K562 (cell line): ENCODE measurements at regions not wholly inside any gene's neighbourhood (a gene's known extent, or its start where the extent isn't known, plus 50 kb on each side); places are given as distances from the start of the nearest gene placed in this dataset.

Experiments
- CBX5 ChIP-seq: IDR thresholded peaks from 2 replicates; pipeline ENCODE4 v1.6.1; 2014; ENCODE audit warnings: low read depth, borderline replicate concordance
- CEBPZ ChIP-seq: fragments of 150-350 bp; IDR thresholded peaks from 2 replicates; pipeline ENCODE4 v1.6.1; 2014; ENCODE audit warnings: low read depth, mild to moderate bottlenecking, low read length, borderline replicate concordance
- CHAMP1 ChIP-seq: fragments of 450-650 bp; IDR thresholded peaks from 2 replicates; pipeline ENCODE4 v1.6.1; 2016; ENCODE audit warnings: mild to moderate bottlenecking
- MECOM ChIP-seq: fragments of 250-450 bp; sonication (Bioruptor Pico); IDR thresholded peaks from 2 replicates; pipeline ENCODE4 v1.8.0; 2022; ENCODE audit warnings: inconsistent platforms
- POLR2AphosphoS2 ChIP-seq: IDR thresholded peaks from 2 replicates; pipeline ENCODE4 v1.6.1; 2012; ENCODE audit warnings: low read length, improper control_type of control experiment
- SNIP1 ChIP-seq: fragments of 450-650 bp; IDR thresholded peaks from 2 replicates; pipeline ENCODE4 v1.7.1; 2017; ENCODE audit warnings: low read depth, mild to moderate bottlenecking
- ZBTB49 ChIP-seq: sonication (generic); formaldehyde crosslinking; IDR thresholded peaks from 2 replicates; pipeline ENCODE4 v1.8.0; 2022; ENCODE audit warnings: missing genetic modification reagents, mild to moderate bottlenecking, borderline replicate concordance

GRCh38 chr3:178419071-178419470, 117.2 kb upstream of the KCNMB2 start (continued):
- no peak for TF ChIP-seq POLR2AphosphoS2
- TF ChIP-seq CEBPZ = no peak
- no peak for TF ChIP-seq ZBTB49 (CRISPR knock-in tag)
- no peak for TF ChIP-seq CBX5
- no peak for TF ChIP-seq SNIP1
- TF ChIP-seq CHAMP1 = no peak
- no peak for TF ChIP-seq MECOM (CRISPR knock-in tag)
